B cell (primary cell): ENCODE measurements at regions not wholly inside any gene's neighbourhood (a gene's known extent, or its start where the extent isn't known, plus 50 kb on each side); places are given as distances from the start of the nearest gene placed in this dataset.

Experiments
- EZH2 ChIP-seq: IDR thresholded peaks from 2 replicates; pipeline ENCODE4 v1.6.1; 2012; ENCODE audit warnings: borderline replicate concordance, low read depth, mild to moderate bottlenecking, moderate library complexity, low read length; ENCODE audit not compliant: insufficient read depth, poor library complexity, severe bottlenecking
- TF ChIP-seq, protein P1 (sequence below): fragments of 200-600 bp; IDR thresholded peaks from one replicate; pipeline ENCODE4 v1.8.0; 2022; ENCODE audit warnings: antibody characterized with exemption, mild to moderate bottlenecking

DNA sequence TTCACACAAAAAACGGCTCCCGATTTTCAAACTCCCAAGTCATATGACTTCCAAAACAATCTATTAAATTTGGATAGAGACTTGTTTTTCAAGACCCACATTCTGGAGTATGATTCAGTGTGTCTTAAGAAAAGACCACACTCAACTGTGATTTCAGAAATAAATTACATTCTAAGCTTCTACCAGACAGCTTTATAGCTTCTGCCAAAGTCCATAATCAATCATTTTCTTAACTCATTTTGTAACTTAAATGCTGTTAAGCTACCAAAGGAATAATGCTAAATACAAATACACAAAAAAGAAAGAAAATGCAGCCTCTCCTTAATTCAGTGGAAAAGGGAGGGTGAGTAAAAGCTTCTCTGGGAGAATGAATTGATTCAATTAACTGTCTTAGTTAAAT lies 192.3 kb upstream of the P2RY1 start:
- TF ChIP-seq, protein P1, sequence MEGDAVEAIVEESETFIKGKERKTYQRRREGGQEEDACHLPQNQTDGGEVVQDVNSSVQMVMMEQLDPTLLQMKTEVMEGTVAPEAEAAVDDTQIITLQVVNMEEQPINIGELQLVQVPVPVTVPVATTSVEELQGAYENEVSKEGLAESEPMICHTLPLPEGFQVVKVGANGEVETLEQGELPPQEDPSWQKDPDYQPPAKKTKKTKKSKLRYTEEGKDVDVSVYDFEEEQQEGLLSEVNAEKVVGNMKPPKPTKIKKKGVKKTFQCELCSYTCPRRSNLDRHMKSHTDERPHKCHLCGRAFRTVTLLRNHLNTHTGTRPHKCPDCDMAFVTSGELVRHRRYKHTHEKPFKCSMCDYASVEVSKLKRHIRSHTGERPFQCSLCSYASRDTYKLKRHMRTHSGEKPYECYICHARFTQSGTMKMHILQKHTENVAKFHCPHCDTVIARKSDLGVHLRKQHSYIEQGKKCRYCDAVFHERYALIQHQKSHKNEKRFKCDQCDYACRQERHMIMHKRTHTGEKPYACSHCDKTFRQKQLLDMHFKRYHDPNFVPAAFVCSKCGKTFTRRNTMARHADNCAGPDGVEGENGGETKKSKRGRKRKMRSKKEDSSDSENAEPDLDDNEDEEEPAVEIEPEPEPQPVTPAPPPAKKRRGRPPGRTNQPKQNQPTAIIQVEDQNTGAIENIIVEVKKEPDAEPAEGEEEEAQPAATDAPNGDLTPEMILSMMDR, result no peak
- TF ChIP-seq EZH2, result no peak
